GM12872 (cell line): ENCODE measurements at regions not wholly inside any gene's neighbourhood (a gene's known extent, or its start where the extent isn't known, plus 50 kb on each side); places are given as distances from the start of the nearest gene placed in this dataset.

Experiments used
- CTCF ChIP-seq: IDR thresholded peaks from 3 replicates; pipeline ENCODE4 v1.5.1; 2011; ENCODE audit warnings: low read depth, mild to moderate bottlenecking, low read length, moderate library complexity; ENCODE audit not compliant: insufficient read depth

GRCh38 chr1:239538239-239538988, 152.0 kb downstream of the CHRM3 start:
- TF ChIP-seq CTCF = no peak

- TF ChIP-seq CTCF = no peak
These were observed 152.7 kb downstream of the CHRM3 start for GRCh38 chr1:239539051-239539450.

- TF ChIP-seq CTCF = no peak
These were observed 153.4 kb downstream of the CHRM3 start for GRCh38 chr1:239539812-239540211.

- no peak for TF ChIP-seq CTCF
These were observed 157.5 kb downstream of the CHRM3 start for GRCh38 chr1:239543873-239544272.

GRCh38 chr1:239545466-239545865, 159.1 kb downstream of the CHRM3 start:
- no peak for TF ChIP-seq CTCF

GRCh38 chr1:239547987-239548386, 161.6 kb downstream of the CHRM3 start:
- TF ChIP-seq CTCF = no peak

- TF ChIP-seq CTCF = no peak
These were observed 163.8 kb downstream of the CHRM3 start for GRCh38 chr1:239550178-239550577.
